NCI-H2029 treated with DMSO at 0.1 percent for 48 hours (cell line): ENCODE measurements at regions not wholly inside any gene's neighbourhood (a gene's known extent, or its start where the extent isn't known, plus 50 kb on each side); places are given as distances from the start of the nearest gene placed in this dataset.

ENCODE experiments used
- DNase-seq: peaks from one replicate; lab custom pipeline; 2025; lab: John Stamatoyannopoulos, UW

DNA sequence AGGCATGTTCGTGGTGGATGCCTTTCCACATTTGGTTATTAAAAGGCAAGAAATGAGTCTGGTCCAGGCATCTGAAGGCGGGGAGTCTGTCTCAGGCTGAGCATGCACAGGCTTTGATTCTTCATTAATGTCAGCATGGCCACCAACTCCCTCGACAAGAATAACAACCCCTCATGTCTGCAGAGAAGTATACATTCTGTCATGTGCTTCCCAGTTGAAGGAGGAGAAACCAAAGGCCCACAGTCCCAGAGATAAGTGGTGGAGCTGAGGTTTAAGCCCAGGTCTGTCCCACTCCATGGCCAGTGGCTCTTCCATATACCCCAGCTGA, 61.6 kb upstream of the LAPTM5 start:
- DNase-seq = no peak

DNA sequence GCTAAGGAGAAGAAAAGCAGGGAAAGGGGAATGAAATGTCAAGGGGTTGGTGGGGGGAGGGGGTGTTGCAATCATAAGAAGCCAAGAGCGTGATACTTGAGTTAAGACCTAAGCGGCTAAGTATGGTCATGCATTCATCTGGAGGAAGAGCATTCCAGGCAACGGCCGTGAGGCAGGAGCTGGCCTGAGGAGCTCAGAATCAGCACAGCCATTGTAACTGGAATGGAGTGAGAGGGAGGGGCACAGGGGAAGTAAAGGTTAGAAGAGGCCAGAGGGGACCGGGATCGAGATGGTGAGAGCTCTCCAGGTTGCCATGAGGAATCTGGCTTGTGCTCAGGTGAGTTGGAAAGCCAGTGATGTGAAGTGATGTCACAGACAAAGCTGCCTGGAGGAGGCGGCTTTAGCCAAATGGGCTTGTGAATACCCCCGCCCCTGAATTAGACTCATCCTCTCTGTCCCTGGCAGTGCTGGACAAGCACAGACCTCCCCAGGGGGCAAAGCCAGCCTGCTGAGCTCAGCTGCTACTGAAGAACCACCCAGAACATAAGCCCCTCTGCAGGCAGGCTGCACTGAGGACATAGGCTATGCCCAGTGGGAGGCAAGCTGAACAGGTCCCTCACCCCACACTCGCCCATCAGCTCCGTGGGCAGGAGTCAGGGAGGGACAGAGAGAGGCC, 61.1 kb upstream of the LAPTM5 start:
- no peak for DNase-seq

DNA sequence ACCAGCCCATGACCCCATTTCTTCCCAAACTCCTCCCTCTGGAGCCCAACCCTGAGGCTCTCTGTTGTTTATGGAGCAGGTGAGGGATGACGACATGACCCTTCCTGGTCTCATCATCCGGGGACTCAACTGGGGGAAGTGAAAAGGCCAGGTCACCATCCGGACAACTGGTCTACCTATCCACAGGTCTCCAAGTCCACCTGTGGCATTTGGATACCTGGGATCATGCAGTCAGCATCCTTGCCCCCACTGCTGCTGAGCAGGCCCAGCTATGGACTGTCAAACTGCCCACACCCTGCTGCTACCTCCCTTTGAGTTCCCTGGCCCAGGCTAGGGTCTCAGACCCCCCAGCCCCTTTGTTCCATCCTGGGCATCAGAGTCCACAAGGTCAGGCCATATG, 60.0 kb upstream of the LAPTM5 start:
- DNase-seq = no peak

DNA sequence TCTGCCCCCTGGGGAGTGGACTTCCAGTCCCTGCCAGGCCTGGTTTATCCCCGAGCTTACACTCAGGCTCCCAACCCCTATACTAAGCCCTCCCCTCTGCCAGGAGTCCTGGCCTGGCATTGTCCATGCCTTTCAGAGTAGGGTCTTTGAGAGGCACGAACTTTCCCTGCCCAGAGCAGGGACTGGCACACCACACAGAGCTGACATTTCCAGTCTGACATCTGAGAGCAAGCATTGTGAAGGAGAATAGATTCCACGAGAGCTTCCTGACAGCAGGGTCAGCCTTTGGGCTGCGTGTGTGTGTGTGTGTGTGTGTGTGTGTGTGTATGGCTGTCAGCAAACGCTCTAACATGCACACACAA, 59.5 kb upstream of the LAPTM5 start:
- DNase-seq = no peak

DNA sequence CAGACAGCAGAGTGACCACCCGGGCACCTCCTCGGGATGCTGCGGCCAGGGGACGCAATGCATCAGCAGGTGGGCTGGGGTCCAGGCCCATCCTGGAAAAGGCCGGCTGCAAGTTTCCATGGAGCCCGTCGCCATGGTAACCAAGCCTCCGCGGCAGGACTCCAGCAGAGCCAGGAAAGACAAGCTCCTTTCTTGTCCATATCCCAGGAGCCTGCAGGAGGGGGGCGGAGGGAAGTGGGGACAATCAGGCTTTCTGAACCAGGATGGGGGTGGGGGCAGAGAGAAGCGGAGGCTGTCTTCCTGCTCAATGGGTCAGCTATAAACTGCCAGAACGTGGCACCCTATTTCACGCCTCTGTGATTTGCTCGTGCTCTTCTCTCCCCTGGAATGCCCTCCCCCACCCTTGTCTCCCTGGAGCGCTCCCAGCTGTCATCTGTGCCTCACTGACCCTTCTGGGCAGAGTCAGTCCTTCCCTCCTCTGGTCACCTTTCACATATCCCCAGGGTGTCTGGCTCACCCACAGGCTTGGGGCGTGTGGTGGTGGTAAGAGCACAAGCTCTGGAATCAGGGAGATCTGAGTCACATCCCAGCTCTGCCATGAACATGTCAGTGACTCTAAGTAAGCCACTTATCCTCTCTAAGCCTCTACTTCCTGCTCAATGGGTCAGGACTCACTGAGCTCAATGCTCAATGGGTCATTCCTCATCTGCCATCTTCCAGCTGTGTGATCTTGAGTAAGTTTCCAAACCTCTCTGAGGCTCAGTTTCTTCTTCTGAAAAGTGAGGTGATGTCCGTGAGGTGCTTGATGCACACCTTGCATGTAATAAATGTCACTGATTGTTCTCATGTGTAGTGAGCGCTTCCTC, 58.9 kb upstream of the LAPTM5 start:
- no peak for DNase-seq

DNA sequence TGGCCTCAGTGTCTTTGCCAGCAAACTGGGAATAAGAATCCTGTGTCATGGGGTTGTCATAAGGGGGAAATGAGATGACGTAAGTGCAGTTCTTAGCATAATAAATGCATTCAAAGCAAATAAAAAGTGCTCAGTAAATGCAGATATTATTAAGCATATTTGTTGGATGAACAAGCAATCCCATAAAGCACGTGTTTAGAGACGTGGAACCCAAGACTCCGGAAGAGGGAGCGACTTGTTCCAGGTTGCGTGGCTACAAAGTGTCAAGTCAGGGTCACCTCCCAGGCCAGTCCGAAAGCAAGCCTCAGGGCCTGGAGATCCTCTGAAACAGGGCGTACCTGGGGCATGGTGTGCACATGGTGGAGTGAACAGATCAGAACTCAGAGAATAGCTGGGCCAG, 58.0 kb upstream of the LAPTM5 start:
- no peak for DNase-seq

DNA sequence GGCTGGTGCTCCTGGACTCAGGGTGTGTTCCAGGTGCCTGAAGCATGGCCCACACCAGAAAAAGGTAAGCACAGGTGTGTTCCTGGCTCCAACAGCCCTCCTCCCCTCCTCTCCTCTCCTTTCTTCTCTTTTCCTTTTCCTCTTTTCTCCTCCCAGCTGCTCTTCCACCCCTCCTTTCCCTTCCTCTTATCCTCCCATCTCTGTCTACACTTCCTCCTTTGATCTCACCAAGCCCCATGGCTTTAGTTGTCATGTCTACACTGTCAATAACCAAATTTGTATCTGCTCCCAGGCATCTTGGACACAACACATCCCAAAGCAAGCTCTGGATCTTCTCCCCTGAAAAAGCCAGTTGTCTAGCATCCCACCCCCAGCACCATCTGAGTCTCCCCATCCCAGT, 56.7 kb upstream of the LAPTM5 start:
- DNase-seq = no peak

DNA sequence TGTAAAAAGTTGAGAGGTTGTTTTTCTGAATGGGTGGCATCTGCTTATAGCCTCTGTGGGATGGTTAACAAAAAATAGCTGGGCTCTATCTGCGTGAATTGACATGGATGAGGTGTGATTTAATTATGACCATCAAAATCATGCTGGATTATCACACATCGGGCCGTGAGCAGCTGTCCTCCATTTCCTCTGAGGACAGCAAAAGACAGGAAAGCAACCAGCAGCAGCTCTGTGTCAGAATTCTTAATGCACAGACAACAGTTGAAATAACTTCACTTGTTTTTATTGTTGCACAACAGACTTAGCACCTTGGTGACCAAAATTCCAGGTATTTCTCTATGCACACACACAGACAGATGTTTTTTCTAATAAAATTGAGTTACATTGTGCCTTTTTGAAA, 54.5 kb upstream of the LAPTM5 start:
- no peak for DNase-seq

DNA sequence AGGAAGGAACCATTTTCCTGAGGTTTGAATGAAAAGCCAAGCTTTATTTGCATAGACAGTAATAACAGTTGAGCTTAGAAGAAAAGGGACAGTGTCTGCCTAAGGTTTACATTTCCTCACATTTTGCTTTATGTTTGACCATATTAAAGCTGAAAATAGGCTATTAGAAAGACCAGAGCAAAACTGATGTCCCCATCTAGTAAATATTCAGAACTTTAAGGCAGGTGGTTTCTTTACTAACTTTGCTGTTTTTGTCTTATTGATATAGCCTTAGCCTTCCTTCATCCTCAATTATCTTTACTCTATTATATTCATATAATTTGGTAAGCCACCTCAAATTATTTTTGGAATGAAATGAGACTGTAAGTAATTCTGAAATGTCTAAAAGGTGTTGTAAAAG, 53.6 kb upstream of the LAPTM5 start:
- DNase-seq = no peak

DNA sequence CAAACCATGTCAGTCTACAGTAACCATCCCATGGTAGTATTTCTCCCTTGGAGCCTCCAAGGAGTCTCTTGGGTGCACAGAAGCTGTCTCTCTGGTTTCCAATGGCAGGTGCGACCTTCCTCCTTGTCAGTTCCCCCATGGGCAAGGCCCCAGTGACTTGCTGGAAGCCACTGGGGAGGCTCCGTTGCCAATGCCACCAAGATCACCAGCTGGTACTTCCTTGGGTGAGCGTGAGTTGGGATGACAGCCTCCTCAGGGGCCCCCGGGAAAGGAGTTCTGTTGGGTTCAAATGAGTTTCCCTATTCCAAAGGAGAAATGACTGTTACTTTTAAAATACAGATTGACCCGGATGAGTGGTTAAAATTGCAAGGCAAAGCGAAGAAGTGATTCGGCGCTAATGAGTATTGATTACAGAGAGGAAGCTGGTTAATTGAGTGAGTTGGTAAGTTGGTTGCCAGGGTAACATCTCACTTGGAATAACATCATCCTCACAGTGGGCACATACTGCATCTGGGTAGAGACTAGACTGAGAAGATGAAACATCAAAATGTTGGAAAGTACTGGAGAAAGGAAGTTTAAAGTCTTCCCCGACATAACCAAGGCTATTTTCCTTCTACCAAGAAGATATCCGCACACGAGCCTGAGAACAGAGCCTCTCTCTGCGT, 53.0 kb upstream of the LAPTM5 start:
- DNase-seq = no peak

DNA sequence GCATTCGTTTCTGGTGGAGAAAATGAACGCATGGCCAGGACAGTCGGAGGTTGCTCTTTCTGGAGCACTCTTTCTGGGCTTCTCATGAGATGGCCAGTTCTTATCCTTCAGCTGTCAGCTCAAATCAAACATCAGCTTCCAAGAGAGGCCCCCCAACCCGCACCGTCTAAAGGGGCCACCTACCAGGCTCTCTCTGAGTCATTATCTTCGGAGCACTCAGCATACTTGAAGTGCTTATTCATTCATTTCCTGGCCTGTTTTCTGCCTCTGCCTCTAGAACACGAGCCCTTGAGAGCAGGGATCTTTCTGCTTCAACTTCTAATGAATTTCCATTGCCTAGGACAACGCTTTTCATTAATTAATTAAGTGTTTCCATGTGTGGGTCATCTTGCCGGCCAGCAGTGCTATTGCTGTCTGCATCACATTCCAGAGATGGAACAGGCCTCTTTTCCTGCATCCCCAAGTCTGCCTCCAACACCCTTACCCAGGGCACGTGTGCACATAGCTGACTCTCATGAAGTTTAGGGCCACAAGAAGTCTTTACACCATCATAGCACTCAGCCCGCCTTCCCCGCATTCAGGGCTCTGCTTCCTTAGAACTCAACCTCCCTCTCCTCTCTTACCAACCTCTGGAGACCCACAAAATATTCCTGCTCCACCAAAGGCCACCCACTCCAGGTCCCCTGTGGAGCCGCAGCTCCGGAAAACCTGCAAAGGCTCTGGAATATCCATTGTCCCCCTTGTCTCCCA, 52.1 kb upstream of the LAPTM5 start:
- DNase-seq = no peak

DNA sequence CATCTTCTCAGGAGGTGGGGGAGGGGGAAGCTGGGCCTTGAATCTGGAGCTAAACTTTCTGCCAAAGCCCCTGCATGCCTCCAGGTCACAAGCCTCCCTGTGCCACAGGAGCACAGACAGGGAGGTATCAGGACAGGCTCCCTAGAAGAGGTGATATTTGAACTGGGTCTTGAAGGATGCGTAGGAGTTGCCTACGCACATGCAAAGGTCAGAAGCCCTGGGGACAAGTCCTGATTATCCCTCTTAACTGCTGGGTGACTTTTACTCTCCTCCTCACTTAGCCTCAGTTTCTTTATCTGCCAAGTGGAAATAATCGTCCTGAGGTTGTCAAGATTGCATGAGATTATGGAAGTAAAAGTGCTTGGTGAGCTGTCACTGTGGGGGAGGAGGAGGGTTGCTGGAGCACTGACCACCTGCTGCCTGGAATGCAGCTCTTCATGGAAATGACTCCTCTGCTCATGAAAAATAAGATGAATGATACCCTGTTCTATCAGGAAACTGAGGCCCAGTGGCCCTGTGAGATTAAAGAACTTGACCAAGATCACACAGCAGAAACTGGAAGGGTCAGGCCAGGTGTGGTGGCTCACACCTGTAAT, 50.6 kb upstream of the LAPTM5 start:
- DNase-seq = no peak

DNA sequence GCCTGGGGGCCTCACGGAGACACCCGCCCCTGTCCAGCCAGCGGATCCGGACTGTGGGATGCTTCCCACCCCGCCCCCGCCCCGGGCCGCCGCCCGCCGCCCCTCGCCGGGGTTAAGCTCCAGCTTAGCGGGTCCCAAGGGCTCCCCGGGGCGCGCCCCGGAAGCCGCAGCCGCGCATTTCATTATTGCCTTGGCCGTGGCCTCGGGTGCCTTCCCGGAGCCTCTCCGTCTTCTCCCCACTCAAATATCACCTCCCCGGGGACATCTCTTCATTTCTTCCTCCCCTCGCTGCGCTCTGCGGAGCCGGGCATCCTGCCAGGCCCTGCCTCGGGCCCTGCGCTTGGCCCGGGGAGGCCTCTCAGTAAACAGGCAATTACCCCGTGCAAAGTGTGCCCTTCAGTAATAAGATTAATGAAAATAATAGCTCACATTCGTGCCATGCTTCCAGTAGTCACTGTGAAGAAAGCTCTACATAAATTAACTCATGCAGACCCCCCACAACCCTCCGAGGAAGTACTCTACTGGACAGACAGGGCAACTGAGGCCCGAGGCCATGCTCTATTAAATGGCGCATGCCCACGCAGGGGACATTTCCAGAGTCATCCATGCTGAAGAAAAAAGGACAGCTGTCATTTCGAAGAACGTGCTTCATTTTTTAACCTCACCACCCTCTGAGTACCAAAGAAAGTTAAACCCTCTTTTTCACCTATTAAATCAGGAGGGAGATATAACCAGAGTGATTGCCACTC, 49.9 kb upstream of the LAPTM5 start:
- peak; percentile 48 for DNase-seq
